Adrenal gland (tissue), 9 donors: ENCODE measurements at regions not wholly inside any gene's neighbourhood (a gene's known extent, or its start where the extent isn't known, plus 50 kb on each side); places are given as distances from the start of the nearest gene placed in this dataset.

ENCODE experiments used
- DNase-seq, 7 donors: peaks; one replicate each; pipeline ENCODE4 v3.0.0-alpha.2; 2019 to 2020
- H3K27ac ChIP-seq, 5 donors: fragments of 200-600 bp; sonication (generic) in 4 of 5; 1 replicate in 3 of 5; 2 replicates in 2 of 5; pipeline versions ENCODE4 v1.5.1 to v1.8.0; 2016 to 2020; ENCODE audit warnings: mild to moderate bottlenecking in 1 of 5
- H3K27me3 ChIP-seq: fragments of 200-600 bp; 2 replicates; pipeline ENCODE4 v1.8.0; 2021
- H3K36me3 ChIP-seq, 2 donors: fragments of 200-600 bp; replicated peaks in 1 of 2; 1 replicate in 1 of 2; 2 replicates in 1 of 2; pipeline versions ENCODE4 v1.5.1 to v1.8.0; 2018 to 2022
- H3K4me1 ChIP-seq, 2 donors: fragments of 200-600 bp; replicated peaks in 1 of 2; 1 replicate in 1 of 2; 2 replicates in 1 of 2; pipeline versions ENCODE4 v1.5.1 to v1.8.0; 2018 to 2021
- H3K4me3 ChIP-seq, 4 donors: fragments of 200-600 bp; sonication (generic) in 3 of 4; one replicate each; pipeline ENCODE4 v1.5.1; 2016 to 2018
- H3K9me3 ChIP-seq, 3 donors: fragments of 200-600 bp; sonication (generic) in 1 of 3; replicated peaks in 1 of 3; 1 replicate in 2 of 3; 2 replicates in 1 of 3; pipeline versions ENCODE4 v1.5.1 to v1.8.0; 2016 to 2021
- CTCF ChIP-seq, 6 experiments: fragments of 450-650 bp in 4 of 6; fragments of 200-600 bp in 2 of 6; sonication (generic) in 1 of 6; IDR thresholded peaks; 1 replicate in 5 of 6; 2 replicates in 1 of 6; pipeline versions ENCODE4 v1.5.1 to v1.8.0; 2016 to 2021; ENCODE audit warnings: antibody characterized with exemption in 6 of 6, mild to moderate bottlenecking in 2 of 6, moderate library complexity in 1 of 6
- POLR2A ChIP-seq, 2 donors: fragments of 450-650 bp; IDR thresholded peaks; one replicate each; pipeline ENCODE4 v1.6.1; 2017; ENCODE audit warnings: antibody characterized with exemption in 2 of 2, mild to moderate bottlenecking in 2 of 2, moderate library complexity in 1 of 2
- WGBS, 4 donors: extraction: QIAGEN DNeasy Blood & Tissue Kit in 2 of 4; methylation state at CpG; one replicate each; pipeline versions ENCODE4 v1.1.5 to v1.1.7; 2013 to 2017; 5-methylcytosine and 5-hydroxymethylcytosine counted together
- intact Hi-C, 2 donors: fragments of 100-400 bp; cut with DNase I; formaldehyde crosslinking; loops; one replicate each; pipeline versions ENCODE4 v1.14.1 to v1.15.0; 2022 to 2023
- donor health status: healthy with polysubstance abuse.
- donor health status: Bipolar disorder and iron deficiency.
- donor health status: DM: yes; HTN: yes; CAD: no.
- donor health status: DM: no; HTN: no; CAD: no.
- donor health status: DM: no; HTN: no; CAD: no.

GRCh38 chr14:56419750-56420149 is 159.8 kb upstream of the TMEM260 start:
- Histone ChIP-seq H3K4me3 (no peak overlapping the region), H3K9me3 (no peaks in the 10 kb centered on the region), H3K4me1 (no peaks in the 10 kb centered on the region), H3K27me3 (no peaks in the 10 kb centered on the region), H3K36me3 (no peaks in the 10 kb centered on the region), H3K27ac (no peak overlapping the region)
- TF ChIP-seq CTCF (IDR thresholded peaks at IDR 0.05) (no peak), POLR2A (IDR thresholded peaks at IDR 0.05) (no peak)
- intact Hi-C loops = no loop called here
- WGBS, 4 donors = 88 to 93% (median 91%) methylated on average over 1 of the region's 1 CpG
- DNase-seq = no peak

- 67 to 75% (median 70%) methylated on average over 2 of the region's 2 CpGs for WGBS, 4 donors
- DNase-seq = no peak
Measured at GRCh38 chr14:56422221-56422620, 157.4 kb upstream of the TMEM260 start.

DNA sequence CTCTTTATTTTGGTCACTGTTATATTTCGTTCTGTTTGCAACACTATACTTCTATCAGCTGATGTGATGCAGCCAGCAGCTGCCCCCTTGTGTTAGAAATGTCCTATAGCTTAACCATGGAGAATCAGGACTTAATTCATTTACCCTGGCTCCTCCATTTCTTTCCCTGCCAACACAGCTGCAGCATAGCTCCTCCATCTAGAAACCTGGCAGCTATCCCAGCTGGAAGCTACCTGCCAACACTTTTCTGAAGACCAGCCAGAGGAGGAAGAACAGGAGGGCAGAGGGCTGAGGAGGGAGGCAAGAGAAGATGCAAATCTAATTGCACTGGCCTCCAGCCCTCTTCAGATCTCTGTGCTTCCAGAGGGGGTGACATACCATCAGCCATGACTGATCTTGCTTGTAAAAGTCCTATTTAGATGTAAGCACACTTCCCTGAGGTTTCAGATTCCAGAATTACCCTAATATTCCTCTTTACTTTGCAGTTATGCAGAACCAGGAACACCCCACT is 156.8 kb upstream of the TMEM260 start:
- Histone ChIP-seq H3K27me3 (no peaks in the 10 kb centered on the region), H3K36me3 (no peaks in the 10 kb centered on the region), H3K9me3 (no peaks in the 10 kb centered on the region), H3K4me3 (no peak overlapping the region), H3K4me1 (no peaks in the 10 kb centered on the region), H3K27ac (no peak overlapping the region)
- WGBS, 4 donors = 0 to 4% (median 0%) methylated on average over 1 of the region's 1 CpG
- intact Hi-C loops = no loop called here
- no peak for TF ChIP-seq POLR2A (IDR thresholded peaks at IDR 0.05)
- peak; percentile 45 to 76 (median 64) for TF ChIP-seq CTCF (IDR thresholded peaks at IDR 0.05)
- DNase-seq = peak; percentile 44 to 78 (median 63)

More at GRCh38 chr14:56422221-56422620, 157.4 kb upstream of the TMEM260 start:
- Histone ChIP-seq H3K9me3 (no peaks in the 10 kb centered on the region), H3K4me3 (no peak overlapping the region), H3K4me1 (no peaks in the 10 kb centered on the region), H3K36me3 (no peaks in the 10 kb centered on the region), H3K27ac (no peak overlapping the region), H3K27me3 (no peaks in the 10 kb centered on the region)
- no peak for TF ChIP-seq CTCF (IDR thresholded peaks at IDR 0.05)
- no peak for TF ChIP-seq POLR2A (IDR thresholded peaks at IDR 0.05)
- intact Hi-C loops = no loop called here

DNA sequence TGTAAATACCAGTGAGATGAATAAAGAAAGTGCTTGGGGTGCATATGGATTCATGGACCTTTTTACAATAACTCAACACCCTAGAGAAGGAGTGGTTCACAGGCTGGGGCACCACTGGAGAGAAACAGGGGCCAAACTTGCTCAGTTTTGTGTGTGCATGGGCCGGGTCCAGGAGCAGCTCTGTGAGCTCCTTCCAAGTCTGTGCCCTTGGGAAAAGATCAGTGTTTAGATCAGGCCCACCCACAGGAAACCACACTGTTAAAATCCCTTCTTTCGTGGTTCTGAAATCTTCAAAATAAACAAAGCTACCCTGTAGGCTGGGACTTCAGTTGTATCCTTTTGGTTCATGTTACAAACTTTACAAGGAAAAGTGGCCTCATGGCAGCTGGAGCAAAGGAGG is 156.1 kb upstream of the TMEM260 start:
- intact Hi-C loops = no loop called here

GRCh38 chr14:56431013-56431412 is 148.6 kb upstream of the TMEM260 start:
- WGBS, 4 donors = 66 to 80% (median 76%) methylated on average over 4 of the region's 4 CpGs
- no peak for DNase-seq
- Histone ChIP-seq H3K27ac (no peak overlapping the region), H3K36me3 (no peaks in the 10 kb centered on the region), H3K4me3 (no peak overlapping the region), H3K27me3 (no peaks in the 10 kb centered on the region), H3K9me3 (peaks cover 0 to 3% (median 0%) of the 10 kb centered on the region in 3 donors), H3K4me1 (no peaks in the 10 kb centered on the region)
- no peak for TF ChIP-seq POLR2A (IDR thresholded peaks at IDR 0.05)
- no peak for TF ChIP-seq CTCF (IDR thresholded peaks at IDR 0.05)
- intact Hi-C loops = no loop called here

More for the DNA sequence above, 156.1 kb upstream of the TMEM260 start:
- no peak for TF ChIP-seq POLR2A (IDR thresholded peaks at IDR 0.05)
- Histone ChIP-seq H3K9me3 (no peaks in the 10 kb centered on the region), H3K36me3 (no peaks in the 10 kb centered on the region), H3K27ac (no peak overlapping the region), H3K27me3 (no peaks in the 10 kb centered on the region), H3K4me1 (no peaks in the 10 kb centered on the region), H3K4me3 (no peak overlapping the region)
- 10 to 24% (median 21%) methylated on average over 2 of the region's 2 CpGs for WGBS, 4 donors
- no peak for DNase-seq
